HPDE6-E6E7 (cell line): ENCODE measurements at regions not wholly inside any gene's neighbourhood (a gene's known extent, or its start where the extent isn't known, plus 50 kb on each side); places are given as distances from the start of the nearest gene placed in this dataset.
"Not testable (repeated sequence)": the region's sequence is repeated elsewhere in the genome, so short reads cannot be mapped to it uniquely, and the experiment has no call there.

Experiments used
- DNase-seq: peaks from one replicate; pipeline ENCODE4 v3.0.0; 2011; ENCODE audit warnings: missing footprints; ENCODE audit errors: extremely low spot score

DNA sequence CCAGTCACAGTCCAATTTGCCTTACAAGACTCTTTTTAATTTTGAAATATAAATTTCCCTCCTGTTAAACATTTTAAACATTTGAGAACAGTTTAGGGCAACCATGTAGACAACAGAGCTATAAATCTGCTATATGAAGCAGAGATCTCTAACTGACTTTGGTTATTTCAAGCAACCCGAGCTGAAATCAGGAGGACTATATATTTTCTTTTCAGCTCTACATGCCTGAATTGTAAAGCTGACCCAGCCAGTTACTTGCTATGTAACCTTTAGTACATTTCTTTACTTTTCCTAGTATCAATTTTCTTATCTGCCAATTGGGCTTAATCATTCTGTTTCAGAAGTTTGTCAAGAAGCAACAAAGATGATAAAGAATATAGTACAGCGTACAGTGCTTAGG lies 457.4 kb upstream of the NECTIN3 start:
- no peak for DNase-seq

DNA sequence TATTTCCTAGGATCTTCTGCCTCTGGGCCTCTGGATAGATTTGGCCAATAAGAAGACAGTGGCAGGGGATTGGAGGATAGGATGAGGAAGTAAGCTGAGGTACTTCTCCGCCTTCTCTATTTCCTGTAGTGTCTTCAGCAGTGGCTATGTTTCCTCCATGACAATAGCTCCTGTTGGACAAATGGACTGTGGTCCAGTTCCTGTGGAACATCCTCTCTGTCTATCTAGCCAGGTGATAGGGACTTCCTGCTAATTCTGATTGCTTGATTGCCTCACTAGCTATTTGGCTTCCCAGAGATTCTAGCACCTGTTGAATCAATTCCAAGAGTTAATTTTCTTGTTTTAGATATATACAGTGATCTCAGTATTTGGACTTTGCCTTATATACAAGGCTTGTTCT lies 456.2 kb upstream of the NECTIN3 start:
- no peak for DNase-seq

DNA sequence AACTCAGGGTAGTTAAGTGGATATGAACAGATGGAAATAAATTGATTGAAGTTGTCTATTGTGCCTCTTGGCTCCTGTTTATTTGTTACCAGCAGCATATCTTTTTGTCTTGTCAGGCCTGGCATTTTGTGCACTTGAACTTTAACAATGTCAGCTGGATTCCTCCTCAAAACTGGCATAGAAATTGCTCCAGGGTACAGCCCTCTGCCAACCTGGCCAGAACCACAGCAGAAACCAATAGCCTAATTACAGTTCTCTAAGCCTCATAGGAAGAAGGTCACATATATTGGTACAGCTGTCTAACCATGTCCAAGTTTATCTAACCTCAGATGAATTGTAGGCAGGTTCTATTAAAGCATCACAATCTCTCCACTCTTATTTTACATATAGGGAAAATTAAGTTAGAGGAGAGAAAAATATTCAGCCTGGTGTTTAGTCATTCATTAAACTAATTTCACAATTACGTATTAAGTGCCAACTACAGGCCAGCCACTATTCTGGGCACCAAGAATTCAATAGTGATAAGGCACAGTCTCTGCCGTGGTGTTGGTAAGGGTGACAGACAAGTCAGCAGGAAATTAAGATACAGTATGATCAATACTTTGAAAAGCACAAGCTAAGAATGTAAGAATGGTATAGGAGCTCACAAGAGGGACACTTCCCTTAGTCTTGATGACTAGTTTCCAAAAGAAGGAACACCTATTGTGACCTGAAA lies 452.9 kb upstream of the NECTIN3 start:
- DNase-seq, result no peak

GRCh38 chr3:110620118-110620517 lies 451.5 kb upstream of the NECTIN3 start:
- DNase-seq, result no peak

DNA sequence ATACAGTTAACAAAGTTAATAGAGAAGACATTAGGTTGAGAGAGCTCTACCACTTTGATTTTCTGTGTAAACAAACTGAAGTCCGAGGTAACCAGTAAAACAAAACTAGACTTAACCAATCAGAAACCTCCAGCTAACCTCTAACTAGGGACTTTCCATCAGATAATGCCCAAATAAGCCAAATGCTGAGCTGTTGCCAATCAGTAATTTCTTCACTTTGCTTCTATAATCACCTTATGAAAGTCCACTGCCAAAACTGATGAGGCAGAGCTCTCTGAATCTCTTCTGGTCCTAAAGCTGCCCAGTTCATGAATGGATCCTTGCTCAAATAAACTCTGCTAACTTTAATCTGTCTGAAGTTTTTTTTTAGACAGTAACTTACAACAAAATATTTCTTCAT lies 448.0 kb upstream of the NECTIN3 start:
- DNase-seq, result no peak

DNA sequence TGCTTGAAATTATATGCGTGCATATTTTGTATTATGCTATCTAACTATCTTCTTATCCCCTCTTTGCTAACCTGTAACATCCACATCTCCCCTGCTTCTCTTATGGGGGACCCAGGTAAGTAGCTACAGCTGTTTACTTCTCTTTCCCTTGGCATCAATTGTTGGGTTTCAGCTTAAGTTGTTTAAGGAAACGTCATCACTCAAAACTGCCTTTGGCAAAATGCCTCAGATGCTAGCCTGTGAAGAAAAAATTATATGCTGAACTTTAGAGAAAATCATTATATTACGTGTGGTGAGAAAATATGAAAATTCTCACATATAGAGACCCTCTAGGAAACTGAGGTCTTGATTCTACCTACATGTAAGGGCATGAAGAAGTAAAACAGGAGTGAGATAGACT lies 447.0 kb upstream of the NECTIN3 start:
- no peak for DNase-seq

DNA sequence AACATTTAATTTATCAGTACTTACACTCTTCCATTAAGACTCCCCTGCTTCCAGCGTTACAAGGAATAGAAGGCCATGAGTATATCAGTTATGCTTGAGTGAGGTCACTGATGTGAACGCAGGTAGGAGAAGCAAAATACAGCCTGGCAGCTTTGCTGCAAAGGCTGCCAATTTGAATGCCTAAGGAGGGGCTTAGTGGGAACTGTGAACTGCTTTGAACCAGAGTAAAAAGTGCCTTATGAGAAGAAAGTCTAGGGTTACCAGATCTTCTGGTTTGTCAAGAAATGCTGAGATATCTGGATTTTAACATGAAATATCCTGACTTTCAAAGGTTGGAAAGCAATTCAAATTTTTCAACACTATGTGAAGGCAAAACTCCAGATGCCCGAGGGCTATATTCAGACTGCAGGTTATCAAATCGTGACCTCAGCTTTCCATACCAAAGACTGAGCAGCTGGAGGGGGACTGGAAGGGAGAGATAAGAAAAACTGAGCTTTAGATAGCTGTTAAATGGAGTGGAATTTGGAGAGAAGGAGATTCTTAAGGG lies 446.3 kb upstream of the NECTIN3 start:
- DNase-seq, result no peak

GRCh38 chr3:110626652-110627111 lies 444.9 kb upstream of the NECTIN3 start:
- not testable (repeated sequence) for DNase-seq

DNA sequence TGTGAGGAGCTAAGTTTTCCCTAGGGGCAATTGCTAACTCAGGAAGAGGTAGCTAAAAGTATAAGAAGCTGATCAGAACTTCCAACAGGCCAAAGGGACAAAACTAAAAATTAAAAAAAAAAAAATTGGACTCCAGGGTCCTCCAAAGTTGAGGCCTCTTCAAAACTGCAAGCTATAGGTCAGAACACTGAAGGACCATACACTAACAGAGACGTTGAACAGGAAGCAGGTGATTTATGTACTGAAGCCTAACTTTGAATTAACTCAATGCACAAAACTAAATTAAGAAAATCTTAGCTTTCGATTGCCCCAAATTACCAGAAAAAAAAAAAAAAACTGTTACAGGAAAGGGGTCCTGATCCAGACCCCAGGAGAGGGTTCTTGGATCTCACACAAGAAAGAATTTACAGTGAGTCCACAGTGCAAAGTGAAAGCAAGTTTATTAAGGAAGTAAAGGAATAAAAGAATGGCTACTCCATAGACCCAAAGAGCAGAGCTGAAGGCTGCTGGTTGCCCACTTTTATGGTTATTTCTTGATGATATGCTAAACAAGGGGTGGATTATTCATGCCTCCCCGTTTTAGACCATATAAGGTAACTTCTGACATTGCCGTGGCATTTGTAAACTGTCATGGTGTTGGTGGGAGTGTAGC lies 442.8 kb upstream of the NECTIN3 start:
- no peak for DNase-seq

GRCh38 chr3:110629917-110630316 lies 441.7 kb upstream of the NECTIN3 start:
- DNase-seq, result no peak

DNA sequence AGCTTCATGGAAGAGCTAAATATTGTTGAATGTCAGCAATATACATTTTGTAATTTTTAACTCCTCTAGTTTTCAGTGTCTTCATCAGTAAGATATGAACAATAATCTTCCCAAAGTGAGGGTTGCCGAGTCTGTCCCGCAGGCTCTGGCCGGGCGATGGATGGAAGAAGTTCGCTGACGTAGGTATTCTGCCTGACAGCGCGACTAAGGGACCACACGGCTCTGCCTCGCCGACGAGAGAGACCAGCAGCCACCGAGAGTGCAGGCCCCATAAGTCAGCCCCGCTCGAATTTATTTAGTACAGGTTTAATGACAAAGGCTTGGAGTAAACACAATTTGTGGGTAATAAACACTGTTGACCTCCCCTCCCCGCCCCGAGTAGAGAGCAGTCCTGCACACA lies 427.4 kb upstream of the NECTIN3 start:
- DNase-seq, result no peak

GRCh38 chr3:110646055-110646454 lies 425.6 kb upstream of the NECTIN3 start:
- no peak for DNase-seq

- DNase-seq, result no peak
Observed at GRCh38 chr3:110646496-110646895, 425.1 kb upstream of the NECTIN3 start.

GRCh38 chr3:110647586-110647985 lies 424.0 kb upstream of the NECTIN3 start:
- DNase-seq, result no peak

- DNase-seq, result no peak
Observed at GRCh38 chr3:110650741-110651140, 420.9 kb upstream of the NECTIN3 start.

- no peak for DNase-seq
Observed at GRCh38 chr3:110654843-110655502, 416.6 kb upstream of the NECTIN3 start.

- DNase-seq, result no peak
Observed at GRCh38 chr3:110656394-110657025, 415.1 kb upstream of the NECTIN3 start.

- no peak for DNase-seq
Observed at GRCh38 chr3:110664148-110664547, 407.5 kb upstream of the NECTIN3 start.

GRCh38 chr3:110666495-110666894 lies 405.1 kb upstream of the NECTIN3 start:
- no peak for DNase-seq

DNA sequence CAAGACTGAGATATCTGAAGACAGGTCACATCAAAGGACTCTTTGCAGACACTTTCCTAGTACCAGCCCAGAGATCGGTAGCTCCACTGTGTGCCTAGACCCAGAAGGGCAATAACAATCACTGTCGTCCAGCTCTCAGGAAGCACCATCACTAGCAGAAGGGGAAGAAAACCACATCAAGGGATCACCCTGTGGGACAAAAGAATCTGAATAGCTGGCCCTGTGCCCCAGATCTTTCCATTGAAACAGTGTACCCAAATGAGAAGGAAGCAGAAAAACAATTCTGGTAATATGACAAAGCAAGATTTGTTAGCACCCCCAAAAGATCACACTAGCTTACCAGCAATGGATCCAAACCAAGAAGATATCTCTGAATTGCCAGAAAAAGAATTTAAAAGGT lies 404.4 kb upstream of the NECTIN3 start:
- DNase-seq, result no peak

DNA sequence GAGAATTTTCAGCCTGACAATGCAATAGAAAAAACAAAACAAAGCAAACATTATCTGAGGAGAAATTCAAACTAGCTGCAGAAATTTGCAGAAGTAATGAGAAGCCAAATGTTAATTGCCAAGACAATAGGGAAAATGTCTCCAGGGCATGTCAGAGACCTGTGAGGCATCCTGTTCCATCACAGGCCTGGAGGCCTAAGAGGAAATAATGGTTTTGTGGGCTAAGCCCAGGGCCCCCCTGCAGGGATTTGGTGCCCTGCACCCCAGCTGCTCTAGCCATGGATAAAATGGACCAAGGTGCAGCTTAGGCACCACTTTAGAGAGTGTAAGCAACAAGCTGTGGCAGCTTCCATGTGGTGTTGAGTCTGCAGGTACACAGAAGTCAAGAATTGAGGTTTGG lies 401.2 kb upstream of the NECTIN3 start:
- no peak for DNase-seq

- DNase-seq, result no peak
Observed at GRCh38 chr3:110677506-110677905, 394.1 kb upstream of the NECTIN3 start.
